Esophagus (tissue), 2 donors: ENCODE measurements at regions not wholly inside any gene's neighbourhood (a gene's known extent, or its start where the extent isn't known, plus 50 kb on each side); places are given as distances from the start of the nearest gene placed in this dataset.

Experiments
- H3K27ac ChIP-seq, 2 donors: one replicate each; pipeline ENCODE4 v1.5.1; 2013; ENCODE audit warnings: low read depth in 2 of 2, mild to moderate bottlenecking in 2 of 2, inconsistent platforms in 1 of 2, low read length in 1 of 2, moderate library complexity in 1 of 2
- H3K27me3 ChIP-seq, 2 donors: one replicate each; pipeline ENCODE4 v1.6.1; 2013; ENCODE audit warnings: low read length in 2 of 2, control low read depth in 1 of 2, mild to moderate bottlenecking in 1 of 2; ENCODE audit not compliant: insufficient read depth in 2 of 2, control insufficient read depth in 1 of 2
- H3K36me3 ChIP-seq, 2 donors: one replicate each; pipeline ENCODE4 v1.6.1; 2013; ENCODE audit warnings: low read length in 1 of 2; ENCODE audit not compliant: control insufficient read depth in 2 of 2, insufficient read depth in 2 of 2
- H3K4me1 ChIP-seq, 2 donors: one replicate each; pipeline ENCODE4 v1.6.1; 2013; ENCODE audit warnings: low read length in 1 of 2; ENCODE audit not compliant: control insufficient read depth in 2 of 2, insufficient read depth in 2 of 2
- H3K4me3 ChIP-seq, 2 donors: one replicate each; pipeline ENCODE4 v1.5.1; 2013; ENCODE audit warnings: low read length in 2 of 2, mild to moderate bottlenecking in 2 of 2, low read depth in 1 of 2, moderate library complexity in 1 of 2
- H3K9me3 ChIP-seq, 2 donors: one replicate each; pipeline ENCODE4 v1.6.1; 2013; ENCODE audit warnings: mild to moderate bottlenecking in 2 of 2, low read depth in 1 of 2, low read length in 1 of 2, moderate library complexity in 1 of 2; ENCODE audit not compliant: control insufficient read depth in 2 of 2, insufficient read depth in 1 of 2
- WGBS, 2 donors: extraction: QIAGEN DNeasy Blood & Tissue Kit; methylation state at CpG; one replicate each; pipeline ENCODE4 v1.1.7; 2013; 5-methylcytosine and 5-hydroxymethylcytosine counted together
- donor health status: healthy with polysubstance abuse.
- donor health status: Bipolar disorder and iron deficiency.

DNA sequence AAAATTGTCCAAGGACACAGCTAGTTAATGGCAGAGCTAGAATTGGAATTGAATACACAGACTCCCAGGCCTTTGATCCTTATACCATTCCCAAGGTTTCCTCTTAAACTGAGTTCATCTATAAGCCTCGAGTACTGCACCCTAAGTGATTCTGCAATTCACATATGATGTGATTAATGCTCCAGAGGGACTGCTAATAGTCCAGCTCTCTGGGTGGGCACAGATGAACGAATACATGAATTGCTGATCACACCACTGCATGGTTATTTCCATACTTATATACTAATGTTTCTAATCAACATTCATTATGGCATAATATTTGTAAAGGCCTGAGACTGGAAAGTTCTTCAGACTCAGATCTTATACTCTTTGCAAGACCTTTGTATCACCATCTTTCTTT lies 101.8 kb downstream of the NUFIP1 start:
- Histone ChIP-seq H3K9me3 (no peaks in the 10 kb centered on the region), H3K36me3 (no peaks in the 10 kb centered on the region), H3K27ac (peak overlapping the region in 1 of 2 donors; percentile 9), H3K4me1 (no peaks in the 10 kb centered on the region), H3K27me3 (no peaks in the 10 kb centered on the region), H3K4me3 (no peak overlapping the region)
- WGBS, 2 donors: 59 to 69% methylated on average over 2 of the region's 2 CpGs

DNA sequence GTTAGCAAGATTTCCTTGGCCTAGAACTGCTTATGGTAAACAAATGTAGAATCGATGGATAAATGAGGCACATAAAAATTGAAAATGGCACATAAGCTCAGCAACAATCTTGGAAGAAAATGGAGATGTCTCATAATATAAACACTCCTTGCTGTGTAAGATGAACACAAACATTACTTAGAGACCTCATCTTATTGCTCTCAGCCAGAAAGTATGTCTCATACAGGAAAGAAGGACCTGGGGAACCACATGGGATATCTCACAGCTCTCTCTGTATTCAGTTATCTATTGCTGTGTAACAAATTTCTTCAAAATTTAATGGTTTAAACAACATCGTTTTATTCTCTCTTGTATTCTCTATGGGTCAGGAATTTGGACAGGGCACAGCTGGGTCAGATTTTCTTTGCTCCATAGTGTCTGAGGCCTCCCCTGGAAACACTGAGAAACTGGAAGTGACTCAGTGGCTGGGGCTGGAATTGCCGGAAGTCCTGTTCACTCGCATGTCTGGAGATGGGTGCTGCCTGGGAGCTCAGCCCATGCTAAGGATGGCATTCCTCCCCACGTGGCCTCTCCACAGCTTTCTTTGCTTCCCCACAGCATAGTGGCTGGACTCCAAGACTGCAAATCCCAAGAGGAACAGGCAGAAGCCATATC lies 105.1 kb downstream of the NUFIP1 start:
- 67 to 68% methylated on average over 5 of the region's 5 CpGs for WGBS, 2 donors
- no peak overlapping the region for H3K27ac ChIP-seq
- H3K36me3 ChIP-seq: no peaks in the 10 kb centered on the region
- no peaks in the 10 kb centered on the region for H3K27me3 ChIP-seq
- H3K4me1 ChIP-seq: no peaks in the 10 kb centered on the region
- H3K9me3 ChIP-seq: no peaks in the 10 kb centered on the region
- H3K4me3 ChIP-seq: no peak overlapping the region

DNA sequence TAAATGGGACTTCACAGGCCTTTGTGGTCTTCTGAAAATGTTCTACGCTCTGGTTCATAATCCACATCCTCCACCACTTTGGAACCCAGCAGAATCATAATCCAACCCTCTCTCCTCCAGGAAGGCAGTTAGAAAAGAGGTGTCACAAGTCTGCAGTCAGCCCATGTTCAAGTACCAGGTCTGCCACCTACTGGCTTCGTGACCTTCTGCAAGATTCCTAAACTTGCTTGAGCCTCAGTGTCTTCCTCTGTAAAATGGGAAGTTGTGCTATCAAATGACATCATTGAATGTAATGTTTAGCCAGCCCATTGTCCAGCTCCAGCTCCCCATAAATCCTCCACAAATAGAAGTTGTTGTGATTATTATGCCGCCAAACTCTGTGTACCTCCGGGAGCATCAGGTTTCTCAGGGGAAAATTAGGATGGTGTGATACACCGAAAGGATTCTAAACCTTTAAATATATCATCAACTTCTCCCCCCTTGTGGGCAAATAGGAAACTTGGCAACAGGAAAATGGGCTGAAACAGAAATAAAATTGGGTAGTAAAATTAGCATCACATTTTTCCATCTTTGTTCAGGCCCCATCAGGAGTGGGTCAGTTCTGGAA lies 109.7 kb downstream of the NUFIP1 start:
- peaks cover 3 to 5% of the 10 kb centered on the region in 2 donors for H3K9me3 ChIP-seq
- no peaks in the 10 kb centered on the region for H3K27me3 ChIP-seq
- H3K36me3 ChIP-seq: no peaks in the 10 kb centered on the region
- H3K4me3 ChIP-seq: no peak overlapping the region
- WGBS, 2 donors: 86 to 88% methylated on average over 5 of the region's 5 CpGs
- H3K27ac ChIP-seq: no peak overlapping the region
- H3K4me1 ChIP-seq: no peaks in the 10 kb centered on the region

DNA sequence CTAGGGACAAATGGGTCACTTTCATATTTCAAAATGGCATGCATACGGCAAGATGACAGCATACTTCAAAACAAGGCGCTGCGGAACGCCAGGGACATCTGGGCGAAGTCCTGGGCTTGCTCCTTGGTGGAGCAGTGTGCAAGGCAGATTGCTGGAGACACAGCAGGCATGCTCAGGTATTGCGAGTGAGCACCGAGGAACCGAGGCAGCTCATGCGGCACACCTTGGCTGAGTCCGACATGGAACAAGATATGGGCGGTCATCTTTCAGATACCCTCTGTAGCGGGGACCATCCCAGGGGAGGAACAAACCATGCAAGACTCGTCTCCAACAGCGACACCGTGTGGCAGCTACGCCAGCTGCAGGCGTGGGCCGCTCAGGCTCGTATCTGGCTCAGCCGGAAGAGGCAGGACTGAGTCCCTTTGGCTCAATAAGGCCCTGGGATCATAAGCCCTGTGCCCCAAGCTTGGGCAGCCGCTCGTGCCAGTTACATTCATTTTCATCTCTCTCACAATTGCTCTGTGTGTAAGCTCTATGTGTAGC lies 112.4 kb downstream of the NUFIP1 start:
- Histone ChIP-seq H3K4me1 (no peaks in the 10 kb centered on the region), H3K4me3 (no peak overlapping the region), H3K27ac (no peak overlapping the region), H3K9me3 (peaks cover 3 to 5% of the 10 kb centered on the region in 2 donors), H3K27me3 (no peaks in the 10 kb centered on the region), H3K36me3 (no peaks in the 10 kb centered on the region)
- WGBS, 2 donors: 88 to 90% methylated on average over 22 of the region's 22 CpGs

DNA sequence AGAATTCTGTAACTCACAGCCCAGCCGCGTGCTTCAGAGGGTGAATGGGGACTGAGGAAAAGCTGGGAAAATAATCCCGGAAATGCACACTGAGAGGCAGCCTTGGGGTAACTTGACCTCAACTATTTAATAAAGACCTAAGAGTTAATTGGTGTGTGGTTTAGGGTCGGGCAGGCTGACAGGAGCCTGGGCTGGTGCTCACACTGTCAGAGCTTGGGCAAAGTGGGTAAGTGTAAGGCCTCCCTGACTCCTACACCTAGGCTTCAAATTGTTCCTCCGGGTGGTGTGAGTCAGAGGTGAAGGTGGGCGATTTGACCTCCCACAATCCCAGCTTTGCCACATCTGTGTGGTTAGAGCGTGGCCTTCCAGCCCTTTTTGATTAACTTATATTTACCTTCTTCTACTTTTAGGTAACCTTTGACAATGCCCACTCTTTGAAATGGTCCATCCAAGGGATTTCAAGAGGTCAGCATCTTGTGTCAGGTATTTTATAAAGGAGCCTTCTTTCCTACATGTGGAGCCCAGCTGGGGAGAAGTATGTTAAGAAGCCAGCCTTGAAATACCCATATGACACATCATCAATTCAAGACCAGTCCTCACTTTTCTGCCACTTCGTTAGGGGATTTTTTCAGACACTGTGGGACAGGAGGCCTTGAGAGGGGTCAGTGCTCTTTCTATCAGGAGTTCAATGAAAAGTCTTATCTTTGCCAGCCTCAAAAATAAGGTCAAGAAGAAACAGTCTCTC lies 114.2 kb downstream of the NUFIP1 start:
- H3K27ac ChIP-seq: no peak overlapping the region
- WGBS, 2 donors: 83 to 84% methylated on average over 8 of the region's 8 CpGs
- peaks cover 3 to 5% of the 10 kb centered on the region in 2 donors for H3K9me3 ChIP-seq
- no peaks in the 10 kb centered on the region for H3K36me3 ChIP-seq
- peaks cover 3 to 5% of the 10 kb centered on the region in 2 donors for H3K4me1 ChIP-seq
- H3K27me3 ChIP-seq: no peaks in the 10 kb centered on the region
- H3K4me3 ChIP-seq: no peak overlapping the region

DNA sequence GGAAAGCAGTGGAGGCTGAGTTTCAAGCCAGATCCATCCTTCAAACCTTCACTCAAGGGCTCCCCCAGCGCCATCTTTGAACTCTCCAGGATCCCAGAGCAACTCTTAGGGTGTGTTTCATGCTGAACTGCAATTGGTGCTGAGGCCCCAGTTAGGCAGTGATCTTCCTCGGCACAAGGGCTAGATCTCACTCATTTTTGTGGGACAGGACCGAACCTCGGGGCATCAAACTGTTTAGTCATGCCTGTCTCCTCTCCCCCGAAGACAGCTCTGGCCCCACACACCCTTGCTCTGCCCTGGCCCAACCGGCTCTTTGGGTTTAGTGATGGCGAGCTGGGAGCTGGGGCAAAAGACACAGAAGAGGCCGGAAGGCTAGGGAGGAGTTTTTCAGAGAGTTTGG lies 115.1 kb downstream of the NUFIP1 start:
- H3K4me3 ChIP-seq: no peak overlapping the region
- H3K4me1 ChIP-seq: peaks cover 3 to 5% of the 10 kb centered on the region in 2 donors
- H3K36me3 ChIP-seq: no peaks in the 10 kb centered on the region
- no peaks in the 10 kb centered on the region for H3K27me3 ChIP-seq
- no peak overlapping the region for H3K27ac ChIP-seq
- WGBS, 2 donors: 92 to 93% methylated on average over 8 of the region's 8 CpGs
- peaks cover 3 to 5% of the 10 kb centered on the region in 2 donors for H3K9me3 ChIP-seq

DNA sequence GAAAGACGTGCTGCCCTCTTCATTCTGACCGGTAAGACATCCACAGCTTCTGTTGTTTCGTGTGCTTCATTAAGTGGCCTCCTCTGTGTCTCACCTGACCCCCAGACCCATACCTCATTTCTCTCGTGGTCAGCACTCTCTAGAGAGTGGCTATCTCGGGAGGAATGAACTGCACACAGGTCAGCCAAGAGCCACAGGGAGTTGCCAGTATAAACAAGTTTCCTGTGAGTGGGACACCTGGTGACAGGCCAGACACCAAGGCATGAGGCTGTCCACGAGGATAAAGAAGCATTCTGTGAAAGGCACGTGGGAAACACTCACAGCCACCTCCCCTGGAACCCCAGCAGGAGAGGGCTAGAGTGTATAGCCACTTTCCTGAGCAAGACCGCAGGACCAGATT lies 115.8 kb downstream of the NUFIP1 start:
- no peaks in the 10 kb centered on the region for H3K36me3 ChIP-seq
- 69 to 75% methylated on average over 8 of the region's 8 CpGs for WGBS, 2 donors
- H3K9me3 ChIP-seq: peaks cover 3 to 5% of the 10 kb centered on the region in 2 donors
- H3K27ac ChIP-seq: no peak overlapping the region
- H3K4me1 ChIP-seq: peaks cover 3 to 5% of the 10 kb centered on the region in 2 donors
- H3K27me3 ChIP-seq: no peaks in the 10 kb centered on the region
- no peak overlapping the region for H3K4me3 ChIP-seq

DNA sequence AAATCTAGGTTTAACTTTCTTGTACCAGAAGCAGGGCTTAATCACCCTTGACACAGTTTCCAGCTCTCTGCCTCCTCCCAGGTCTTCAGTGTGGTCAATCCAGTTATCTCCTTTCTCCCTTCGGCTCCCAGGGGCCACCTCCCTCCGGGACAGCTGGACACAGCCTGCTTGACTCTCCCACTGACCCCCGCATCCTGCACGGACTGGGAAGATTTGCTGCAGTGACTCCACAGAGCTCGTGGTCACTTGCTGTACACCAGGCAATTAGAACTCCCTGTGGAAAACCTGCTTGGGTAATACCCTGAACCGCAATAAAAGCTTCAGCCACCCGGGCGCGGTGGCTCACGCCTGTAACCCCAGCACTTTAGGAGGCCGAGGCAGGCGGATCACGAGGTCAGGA lies 116.5 kb downstream of the NUFIP1 start:
- H3K36me3 ChIP-seq: no peaks in the 10 kb centered on the region
- H3K4me1 ChIP-seq: peaks cover 3 to 5% of the 10 kb centered on the region in 2 donors
- no peak overlapping the region for H3K27ac ChIP-seq
- peaks cover 3 to 5% of the 10 kb centered on the region in 2 donors for H3K9me3 ChIP-seq
- no peaks in the 10 kb centered on the region for H3K27me3 ChIP-seq
- WGBS, 2 donors: 85 to 88% methylated on average over 13 of the region's 13 CpGs
- no peak overlapping the region for H3K4me3 ChIP-seq

DNA sequence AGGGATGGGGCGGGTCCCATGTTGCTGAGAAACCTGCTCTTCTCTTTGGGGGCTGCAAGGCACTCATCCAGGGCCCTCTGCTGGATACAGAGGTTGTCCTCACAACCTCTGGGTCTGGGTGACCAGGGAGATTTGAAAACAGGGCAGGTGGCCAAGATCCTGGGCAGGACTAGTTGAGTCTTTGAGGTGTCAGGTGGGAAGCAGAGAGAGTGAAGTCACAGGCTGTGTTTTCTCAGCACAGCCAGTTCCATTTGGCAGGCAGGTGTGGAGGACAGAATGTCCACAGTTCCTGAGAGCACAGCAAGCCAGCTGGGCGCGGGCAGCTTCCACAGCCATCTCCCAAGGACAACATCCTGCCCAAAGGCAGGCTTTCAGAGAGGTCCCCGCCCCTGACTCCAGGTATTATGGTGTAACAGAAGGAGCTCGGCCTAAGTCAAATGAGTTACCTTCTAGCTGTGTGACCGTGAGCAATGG lies 118.8 kb downstream of the NUFIP1 start:
- Histone ChIP-seq H3K9me3 (peaks cover 0 to 2% of the 10 kb centered on the region in 2 donors), H3K27ac (peak overlapping the region; percentile 13 to 33), H3K4me3 (no peak overlapping the region), H3K36me3 (no peaks in the 10 kb centered on the region), H3K4me1 (peaks cover 3 to 5% of the 10 kb centered on the region in 2 donors), H3K27me3 (no peaks in the 10 kb centered on the region)
- 53 to 61% methylated on average over 6 of the region's 6 CpGs for WGBS, 2 donors
